Endodermal cell (in vitro differentiated cells): ENCODE measurements at regions not wholly inside any gene's neighbourhood (a gene's known extent, or its start where the extent isn't known, plus 50 kb on each side); places are given as distances from the start of the nearest gene placed in this dataset.
A peak's percentile ranks its signal among the peaks of the same experiment; 100 is the strongest.

Source experiments
- DNase-seq: peaks from one replicate; pipeline ENCODE4 v3.0.0-alpha.2; 2017
- H3K27ac ChIP-seq: 2 replicates; pipeline ENCODE4 v1.5.1; 2013; ENCODE audit warnings: mild to moderate bottlenecking, low read depth, low read length, moderate library complexity
- H3K27me3 ChIP-seq: 2 replicates; pipeline ENCODE4 v1.6.1; 2013; ENCODE audit warnings: mild to moderate bottlenecking, low read length, moderate library complexity; ENCODE audit not compliant: insufficient read depth, control insufficient read depth, poor library complexity, severe bottlenecking
- H3K36me3 ChIP-seq: 2 replicates; pipeline ENCODE4 v1.7.0; 2013; ENCODE audit warnings: mild to moderate bottlenecking, low read length, moderate library complexity; ENCODE audit not compliant: control insufficient read depth, insufficient read depth
- H3K4me1 ChIP-seq: one replicate; pipeline ENCODE4 v1.7.0; 2013; ENCODE audit warnings: low read length; ENCODE audit not compliant: control insufficient read depth, insufficient read depth
- H3K4me3 ChIP-seq: 2 replicates; pipeline ENCODE4 v1.5.1; 2013; ENCODE audit warnings: mild to moderate bottlenecking, low read length, moderate library complexity
- H3K9ac ChIP-seq: 2 replicates; pipeline ENCODE4 v1.6.1; 2013; ENCODE audit warnings: mild to moderate bottlenecking, low read length, moderate library complexity; ENCODE audit not compliant: poor library complexity, severe bottlenecking; ENCODE audit errors: extremely low read depth
- H3K9me3 ChIP-seq: 2 replicates; pipeline ENCODE4 v1.6.1; 2013; ENCODE audit warnings: mild to moderate bottlenecking, low read length, moderate library complexity; ENCODE audit not compliant: control insufficient read depth
- H3K27ac Mint-ChIP-seq: 2 replicates; pipeline ENCODE4 v1.8.0; 2020; ENCODE audit warnings: mixed read lengths
- H3K27me3 Mint-ChIP-seq: 2 replicates; pipeline ENCODE4 v1.8.0; 2021; ENCODE audit warnings: mild to moderate bottlenecking, mixed read lengths; ENCODE audit not compliant: insufficient read depth
- H3K36me3 Mint-ChIP-seq: 2 replicates; pipeline ENCODE4 v1.8.0; 2020; ENCODE audit warnings: low read depth, mixed read lengths
- H3K4me1 Mint-ChIP-seq: 2 replicates; pipeline ENCODE4 v1.8.0; 2020; ENCODE audit warnings: mixed read lengths
- H3K4me3 Mint-ChIP-seq: 2 replicates; pipeline ENCODE4 v1.8.0; 2020; ENCODE audit warnings: mild to moderate bottlenecking, moderate library complexity, mixed read lengths
- H3K9me3 Mint-ChIP-seq: 2 replicates; pipeline ENCODE4 v1.8.0; 2020; ENCODE audit warnings: mild to moderate bottlenecking, mixed read lengths
- WGBS, 2 experiments: methylation state at CpG; one replicate each; pipeline versions ENCODE4 v1.1.5 to v1.1.7; 2013; ENCODE audit warnings: missing lambda C conversion rate in 2 of 2, mixed read lengths in 1 of 2; ENCODE audit not compliant: insufficient coverage in 1 of 2, insufficient read length in 1 of 2; 5-methylcytosine and 5-hydroxymethylcytosine counted together
- TF ChIP-seq, protein P1 (sequence below): fragments of 200-600 bp; sonication (generic); conservative IDR thresholded peaks from 2 replicates; pipeline ENCODE4 v1.5.0; 2021; ENCODE audit warnings: antibody characterized with exemption, mild to moderate bottlenecking

- H3K9ac ChIP-seq = no peak overlapping the region
- H3K27me3 ChIP-seq = no peaks in the 10 kb centered on the region
- DNase-seq = no peak
- Mint-ChIP-seq H3K27me3 (no peaks in the 10 kb centered on the region), H3K9me3 (peaks cover 5% of the 10 kb centered on the region), H3K36me3 (peaks cover 2% of the 10 kb centered on the region), H3K4me3 (no peak overlapping the region), H3K27ac (no peak overlapping the region), H3K4me1 (peaks cover 8% of the 10 kb centered on the region)
- TF ChIP-seq, protein P1, sequence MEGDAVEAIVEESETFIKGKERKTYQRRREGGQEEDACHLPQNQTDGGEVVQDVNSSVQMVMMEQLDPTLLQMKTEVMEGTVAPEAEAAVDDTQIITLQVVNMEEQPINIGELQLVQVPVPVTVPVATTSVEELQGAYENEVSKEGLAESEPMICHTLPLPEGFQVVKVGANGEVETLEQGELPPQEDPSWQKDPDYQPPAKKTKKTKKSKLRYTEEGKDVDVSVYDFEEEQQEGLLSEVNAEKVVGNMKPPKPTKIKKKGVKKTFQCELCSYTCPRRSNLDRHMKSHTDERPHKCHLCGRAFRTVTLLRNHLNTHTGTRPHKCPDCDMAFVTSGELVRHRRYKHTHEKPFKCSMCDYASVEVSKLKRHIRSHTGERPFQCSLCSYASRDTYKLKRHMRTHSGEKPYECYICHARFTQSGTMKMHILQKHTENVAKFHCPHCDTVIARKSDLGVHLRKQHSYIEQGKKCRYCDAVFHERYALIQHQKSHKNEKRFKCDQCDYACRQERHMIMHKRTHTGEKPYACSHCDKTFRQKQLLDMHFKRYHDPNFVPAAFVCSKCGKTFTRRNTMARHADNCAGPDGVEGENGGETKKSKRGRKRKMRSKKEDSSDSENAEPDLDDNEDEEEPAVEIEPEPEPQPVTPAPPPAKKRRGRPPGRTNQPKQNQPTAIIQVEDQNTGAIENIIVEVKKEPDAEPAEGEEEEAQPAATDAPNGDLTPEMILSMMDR = no peak
- peaks cover 3% of the 10 kb centered on the region for H3K4me1 ChIP-seq
- no peak overlapping the region for H3K4me3 ChIP-seq
- H3K36me3 ChIP-seq = no peaks in the 10 kb centered on the region
- H3K9me3 ChIP-seq = peaks cover 12% of the 10 kb centered on the region
- H3K27ac ChIP-seq = no peak overlapping the region
Observed at GRCh38 chr20:39777610-39778009, 815.5 kb downstream of the DHX35 start.

- no peak overlapping the region for H3K4me3 ChIP-seq
- no peak overlapping the region for H3K27ac ChIP-seq
- peaks cover 7% of the 10 kb centered on the region for H3K9me3 ChIP-seq
- Mint-ChIP-seq H3K4me3 (no peak overlapping the region), H3K36me3 (peaks cover 1% of the 10 kb centered on the region), H3K27me3 (no peaks in the 10 kb centered on the region), H3K27ac (no peak overlapping the region), H3K9me3 (no peaks in the 10 kb centered on the region), H3K4me1 (peaks cover 15% of the 10 kb centered on the region)
- no peaks in the 10 kb centered on the region for H3K36me3 ChIP-seq
- H3K9ac ChIP-seq = no peak overlapping the region
- 90 to 92% methylated on average over 3 of the region's 3 CpGs for WGBS, 2 experiments
- DNase-seq = no peak
- no peaks in the 10 kb centered on the region for H3K27me3 ChIP-seq
- peaks cover 4% of the 10 kb centered on the region for H3K4me1 ChIP-seq
- TF ChIP-seq, protein P1 = no peak
Observed at GRCh38 chr20:39775110-39775509, 813.0 kb downstream of the DHX35 start.

- Mint-ChIP-seq H3K4me3 (no peak overlapping the region), H3K27me3 (no peaks in the 10 kb centered on the region), H3K4me1 (peaks cover 15% of the 10 kb centered on the region), H3K27ac (no peak overlapping the region), H3K36me3 (no peaks in the 10 kb centered on the region), H3K9me3 (no peaks in the 10 kb centered on the region)
- Histone ChIP-seq H3K36me3 (no peaks in the 10 kb centered on the region), H3K4me3 (no peak overlapping the region), H3K9ac (no peak overlapping the region), H3K27me3 (no peaks in the 10 kb centered on the region), H3K27ac (no peak overlapping the region), H3K4me1 (peaks cover 4% of the 10 kb centered on the region), H3K9me3 (peaks cover 16% of the 10 kb centered on the region)
- no peak for DNase-seq
- 90 to 95% methylated on average over 5 of the region's 5 CpGs for WGBS, 2 experiments
- TF ChIP-seq, protein P1 = peak; percentile 20
Observed at GRCh38 chr20:39773380-39774000, 811.3 kb downstream of the DHX35 start.
